ENCODE measurements at regions not wholly inside any gene's neighbourhood (a gene's known extent, or its start where the extent isn't known, plus 50 kb on each side); places are given as distances from the start of the nearest gene placed in this dataset.
"Not testable (repeated sequence)": the region's sequence is repeated elsewhere in the genome, so short reads cannot be mapped to it uniquely, and the experiment has no call there.

- FAIRE-seq (no peak), DNase-seq (ENCODE audit: insufficient read length, low spot score) (no peak)
These were observed 184.3 kb downstream of the ADRA2A start for GRCh38 chr10:111261081-111261615.

DNA sequence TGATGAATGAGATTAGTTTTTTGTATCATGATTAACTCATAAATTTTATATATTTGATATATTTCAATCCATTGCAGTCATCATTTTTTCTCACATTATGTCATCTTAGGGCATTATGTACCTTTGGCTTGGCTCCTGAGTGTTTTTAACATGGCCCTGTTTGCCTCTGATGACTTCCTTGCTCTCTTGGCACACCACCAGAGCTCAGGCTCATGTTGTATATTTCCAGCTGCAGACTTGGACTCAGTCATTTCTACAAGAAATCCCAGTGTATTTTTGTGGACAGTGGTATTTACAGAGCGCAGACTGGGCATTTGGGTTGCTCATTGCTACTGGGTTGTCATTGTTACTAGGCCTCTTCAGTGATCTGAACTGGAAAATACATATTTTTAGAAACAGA lies 188.5 kb downstream of the ADRA2A start:
- DNase-seq (ENCODE audit: insufficient read length, low spot score) (no peak), FAIRE-seq (no peak)

- FAIRE-seq (no peak), DNase-seq (ENCODE audit: insufficient read length, low spot score) (no peak)
These were observed 189.3 kb downstream of the ADRA2A start for GRCh38 chr10:111266165-111266564.

GRCh38 chr10:111267673-111268072 lies 190.8 kb downstream of the ADRA2A start:
- FAIRE-seq (no peak), DNase-seq (ENCODE audit: insufficient read length, low spot score) (no peak)

GRCh38 chr10:111273235-111273634 lies 196.4 kb downstream of the ADRA2A start:
- FAIRE-seq (no peak), DNase-seq (ENCODE audit: insufficient read length, low spot score) (no peak)

DNA sequence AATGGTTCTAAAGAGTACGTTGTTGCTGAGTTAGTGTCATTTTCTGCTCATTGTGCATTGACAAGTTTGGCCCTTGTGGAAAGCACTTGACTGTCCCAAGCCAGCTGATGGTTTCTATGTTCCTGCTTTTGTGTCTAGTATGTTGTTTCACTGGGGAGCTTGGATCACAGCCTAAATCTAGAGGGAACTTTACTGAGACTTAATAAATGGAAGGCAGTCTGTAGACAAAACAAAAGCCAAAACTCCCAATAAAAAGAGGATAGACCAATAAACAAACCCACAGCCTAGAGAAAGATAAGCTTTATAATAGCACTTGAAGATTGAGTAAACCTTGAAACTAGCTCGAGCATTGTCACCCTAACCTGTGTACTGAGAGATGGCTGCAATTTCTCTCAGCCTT lies 196.8 kb downstream of the ADRA2A start:
- no peak for FAIRE-seq

GRCh38 chr10:111275091-111275490 lies 198.3 kb downstream of the ADRA2A start:
- FAIRE-seq (no peak), DNase-seq (ENCODE audit: insufficient read length, low spot score) (no peak)

More for the DNA sequence above, 196.8 kb downstream of the ADRA2A start:
- no peak for DNase-seq (ENCODE audit: insufficient read length, low spot score)

GRCh38 chr10:111277661-111278060 lies 200.8 kb downstream of the ADRA2A start:
- FAIRE-seq: no peak
- DNase-seq (ENCODE audit: insufficient read length, low spot score): no peak

DNA sequence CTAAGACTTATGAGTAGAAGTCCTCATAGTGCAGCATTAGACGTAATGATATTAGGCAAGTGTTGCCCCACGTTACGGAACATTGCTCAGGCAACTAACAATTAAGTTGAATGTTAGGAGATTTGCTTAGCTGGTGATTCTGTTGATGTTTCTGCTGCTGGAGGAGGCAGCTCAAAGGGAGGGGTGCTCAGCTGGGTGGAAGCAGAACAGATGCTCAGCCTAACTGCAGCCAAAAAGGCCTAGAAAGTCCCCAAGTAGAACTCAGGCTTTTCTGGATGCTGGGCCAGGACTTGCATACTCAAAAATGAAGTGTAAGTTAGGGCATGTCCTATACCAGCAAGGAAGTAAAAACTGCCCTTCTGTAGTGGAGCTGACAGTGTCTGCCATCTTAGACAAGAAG lies 201.4 kb downstream of the ADRA2A start:
- FAIRE-seq (no peak), DNase-seq (ENCODE audit: insufficient read length, low spot score) (no peak)

DNA sequence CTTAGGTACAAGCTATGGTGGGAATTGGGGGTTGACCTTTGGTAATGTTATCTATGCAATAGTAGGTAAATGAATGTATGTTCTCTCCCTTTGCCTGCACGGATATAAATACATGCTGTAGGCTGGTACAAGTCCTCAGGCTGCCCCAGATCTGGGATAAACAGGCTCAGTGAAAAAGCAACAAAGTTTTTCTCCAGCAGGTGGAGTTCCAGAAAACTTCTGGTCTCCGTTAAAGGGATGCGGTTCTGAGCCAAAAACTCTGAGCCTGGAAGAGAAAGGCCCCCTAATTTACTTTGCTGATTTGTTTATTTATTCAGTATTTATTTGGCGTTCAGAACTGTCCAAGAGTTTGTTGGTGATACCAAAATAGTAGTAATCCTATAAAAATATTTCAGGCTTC lies 204.7 kb downstream of the ADRA2A start:
- no peak for DNase-seq (ENCODE audit: insufficient read length, low spot score)
- no peak for FAIRE-seq

GRCh38 chr10:111289461-111289860 lies 212.6 kb downstream of the ADRA2A start:
- FAIRE-seq (no peak), DNase-seq (ENCODE audit: insufficient read length, low spot score) (no peak)

- DNase-seq (ENCODE audit: insufficient read length, low spot score): no peak
- FAIRE-seq: no peak
These were observed 213.8 kb downstream of the ADRA2A start for GRCh38 chr10:111290649-111291048.

DNA sequence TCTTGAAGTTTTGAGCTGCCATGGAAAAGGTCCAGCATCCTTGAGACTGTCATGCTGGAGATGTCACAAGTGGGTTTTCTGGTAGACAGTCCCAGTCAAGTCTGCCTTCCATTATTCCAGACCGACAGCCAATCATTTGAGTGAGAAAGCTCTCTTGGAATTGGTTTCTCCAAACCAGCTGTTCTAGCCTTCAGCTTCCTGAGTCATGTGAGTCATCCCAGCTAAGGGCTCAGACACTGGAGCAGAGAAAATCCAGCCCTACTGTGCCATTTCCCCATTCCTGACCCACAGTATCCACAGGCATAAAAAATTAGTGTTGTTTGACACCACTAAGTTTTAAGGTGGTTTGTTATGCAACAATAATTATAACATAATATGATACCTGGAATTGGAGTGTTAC lies 219.0 kb downstream of the ADRA2A start:
- no peak for FAIRE-seq
- DNase-seq (ENCODE audit: insufficient read length, low spot score): no peak

DNA sequence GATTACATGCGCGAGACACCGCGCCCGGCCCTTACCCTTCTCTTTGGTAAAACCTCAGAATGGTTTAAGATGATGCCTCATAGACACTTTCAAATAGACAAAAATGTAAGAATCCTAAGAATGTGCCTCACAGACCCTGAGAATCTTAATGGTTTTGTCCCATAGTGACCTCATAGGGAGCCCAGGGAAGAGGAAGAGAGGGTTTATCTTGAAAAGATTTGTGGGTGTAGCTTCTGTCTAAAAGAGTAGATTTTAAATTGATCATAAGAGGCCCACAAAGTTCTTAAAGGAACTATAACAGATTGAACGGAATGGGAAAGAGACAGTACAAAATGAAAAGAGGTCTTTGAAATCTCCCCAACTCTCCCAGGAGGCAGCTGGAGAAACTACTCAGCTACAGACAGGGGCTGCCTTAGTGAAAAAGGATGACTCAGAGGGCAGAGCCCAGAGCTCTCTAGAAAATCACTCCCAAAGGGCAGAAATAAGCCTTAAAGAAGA lies 220.6 kb downstream of the ADRA2A start:
- no peak for FAIRE-seq

GRCh38 chr10:111298031-111298430 lies 221.2 kb downstream of the ADRA2A start:
- no peak for DNase-seq (ENCODE audit: insufficient read length, low spot score)
- no peak for FAIRE-seq

More for the DNA sequence above, 220.6 kb downstream of the ADRA2A start:
- DNase-seq (ENCODE audit: insufficient read length, low spot score): no peak

DNA sequence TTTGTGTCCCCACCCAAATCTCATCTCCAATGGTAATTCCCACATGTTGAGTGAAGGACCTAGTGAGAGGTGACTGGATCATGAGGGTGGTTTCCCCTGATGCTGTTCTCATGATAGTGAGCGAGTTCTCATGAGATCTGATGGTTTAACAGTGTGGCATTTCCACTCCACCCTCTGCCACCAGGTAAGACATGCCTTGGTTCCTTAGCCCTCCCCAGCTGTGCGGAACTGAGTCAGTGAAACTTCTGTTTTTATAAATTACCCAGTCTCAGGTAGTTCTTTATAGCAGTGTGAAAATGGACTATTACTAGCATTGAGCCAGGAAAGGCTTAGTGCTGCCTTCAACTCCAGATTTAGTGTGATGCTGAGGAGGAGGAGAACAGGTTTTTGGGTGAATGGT lies 222.2 kb downstream of the ADRA2A start:
- FAIRE-seq: no peak
- DNase-seq (ENCODE audit: insufficient read length, low spot score): no peak

- DNase-seq (ENCODE audit: insufficient read length, low spot score): no peak
- FAIRE-seq: no peak
These were observed 227.1 kb downstream of the ADRA2A start for GRCh38 chr10:111303887-111304286.

- DNase-seq (ENCODE audit: insufficient read length, low spot score) (no peak), FAIRE-seq (no peak)
These were observed 239.9 kb downstream of the ADRA2A start for GRCh38 chr10:111316722-111317212.

DNA sequence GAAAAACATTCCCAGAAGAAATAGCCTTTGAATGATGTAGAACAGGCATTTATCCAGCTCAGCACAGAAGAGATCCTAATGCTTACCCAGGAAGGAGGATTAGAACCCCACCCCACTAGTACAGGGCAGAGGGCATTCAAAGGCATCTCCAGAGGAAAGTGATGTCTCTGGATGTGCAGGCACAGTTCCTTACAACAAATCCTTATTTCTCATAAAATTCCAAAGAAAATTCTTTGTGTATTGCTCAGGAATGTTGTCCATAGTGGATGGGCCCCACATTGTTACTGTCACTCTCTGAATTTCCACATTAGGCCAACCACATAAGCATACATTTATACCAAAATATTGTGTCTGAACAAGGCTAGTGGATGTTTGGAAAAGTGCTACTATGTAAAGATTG lies 243.0 kb downstream of the ADRA2A start:
- DNase-seq (ENCODE audit: insufficient read length, low spot score) (no peak), FAIRE-seq (no peak)

DNA sequence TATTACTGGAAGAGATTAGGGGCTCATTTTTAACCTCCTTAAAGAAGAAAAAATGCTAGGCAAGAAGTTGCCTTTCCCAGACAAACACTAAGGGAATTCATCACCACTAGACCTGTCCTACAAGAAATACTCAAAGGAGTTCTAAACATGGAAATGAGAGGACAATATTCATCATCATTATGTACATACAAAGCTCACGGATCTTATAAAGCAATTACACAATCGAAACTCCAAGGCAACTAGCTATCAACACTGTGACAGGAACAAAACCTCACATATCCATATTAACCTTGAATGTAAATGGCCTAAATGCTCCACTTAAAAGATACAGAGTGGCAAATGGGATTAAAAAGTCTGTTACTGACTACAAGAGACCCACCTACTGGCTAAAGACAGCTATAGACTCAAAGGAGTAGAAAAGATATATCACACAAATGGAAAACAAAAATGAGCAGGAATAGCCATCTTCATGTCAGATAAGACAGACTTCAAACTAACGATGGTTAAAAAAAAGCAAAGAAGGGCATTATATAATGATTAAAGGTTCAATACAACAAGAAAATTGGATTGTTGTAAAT lies 246.6 kb downstream of the ADRA2A start:
- FAIRE-seq: no peak
- no peak for DNase-seq (ENCODE audit: insufficient read length, low spot score)

- not testable (repeated sequence) for FAIRE-seq; DNase-seq (ENCODE audit: insufficient read length, low spot score)
These were observed 255.3 kb downstream of the ADRA2A start for GRCh38 chr10:111332174-111332573.

- FAIRE-seq: no peak
- no peak for DNase-seq (ENCODE audit: insufficient read length, low spot score)
These were observed 259.0 kb downstream of the ADRA2A start for GRCh38 chr10:111335826-111336225.

- DNase-seq (ENCODE audit: insufficient read length, low spot score): no peak
- FAIRE-seq: no peak
These were observed 261.2 kb downstream of the ADRA2A start for GRCh38 chr10:111338035-111338434.

Measured in GM19239 (cell line).